H9 (cell line): ENCODE measurements at regions not wholly inside any gene's neighbourhood (a gene's known extent, or its start where the extent isn't known, plus 50 kb on each side); places are given as distances from the start of the nearest gene placed in this dataset.

Experiments used
- DNase-seq: peaks from one replicate; pipeline ENCODE4 v3.0.0-alpha.2; 2017
- H2AFZ ChIP-seq: one replicate; pipeline ENCODE4 v1.6.1; 2013; ENCODE audit warnings: mild to moderate bottlenecking, low read length, control low read depth, moderate library complexity
- H2AK5ac ChIP-seq: 2 replicates; pipeline ENCODE4 v1.6.1; 2013; ENCODE audit warnings: low read length, control low read depth, mixed read lengths; ENCODE audit not compliant: insufficient read length
- H2BK120ac ChIP-seq: one replicate; pipeline ENCODE4 v1.6.1; 2013; ENCODE audit warnings: low read depth, mild to moderate bottlenecking, low read length, control low read depth, inconsistent platforms; ENCODE audit not compliant: poor library complexity, severe bottlenecking
- H2BK12ac ChIP-seq: 2 replicates; pipeline ENCODE4 v1.6.1; 2013; ENCODE audit warnings: low read length, control low read depth, mixed read lengths, low read depth; ENCODE audit not compliant: insufficient read length
- H2BK15ac ChIP-seq: 2 replicates; pipeline ENCODE4 v1.6.1; 2013; ENCODE audit warnings: low read depth, low read length, control low read depth
- H2BK20ac ChIP-seq: one replicate; pipeline ENCODE4 v1.6.1; 2013; ENCODE audit warnings: low read depth, mild to moderate bottlenecking, low read length, control low read depth, inconsistent platforms; ENCODE audit not compliant: poor library complexity, severe bottlenecking
- H2BK5ac ChIP-seq: 2 replicates; pipeline ENCODE4 v1.6.1; 2013; ENCODE audit warnings: low read length, control low read depth, mixed read lengths; ENCODE audit not compliant: insufficient read length
- H3K14ac ChIP-seq: 2 replicates; pipeline ENCODE4 v1.6.1; 2013; ENCODE audit warnings: low read length, control low read depth; ENCODE audit not compliant: insufficient read depth
- H3K18ac ChIP-seq: 2 replicates; pipeline ENCODE4 v1.6.1; 2013; ENCODE audit warnings: low read depth, mild to moderate bottlenecking, mixed read lengths, low read length, control low read depth; ENCODE audit not compliant: insufficient read length
- H3K23ac ChIP-seq: 2 replicates; pipeline ENCODE4 v1.6.1; 2013; ENCODE audit warnings: low read length, control low read depth, mixed read lengths, low read depth; ENCODE audit not compliant: insufficient read length
- H3K23me2 ChIP-seq: 2 replicates; pipeline ENCODE4 v1.6.1; 2013; ENCODE audit warnings: low read depth, mild to moderate bottlenecking, mixed read lengths, low read length, control low read depth; ENCODE audit not compliant: insufficient read length, poor library complexity, severe bottlenecking
- H3K27ac ChIP-seq: 2 replicates; pipeline ENCODE4 v1.5.1; 2013; ENCODE audit warnings: low read length, control low read depth, mixed read lengths, low read depth; ENCODE audit not compliant: insufficient read length
- H3K27me3 ChIP-seq: 2 replicates; pipeline ENCODE4 v1.6.1; 2013; ENCODE audit warnings: low read length, control low read depth, inconsistent platforms; ENCODE audit not compliant: insufficient read depth
- H3K4ac ChIP-seq: 2 replicates; pipeline ENCODE4 v1.6.1; 2013; ENCODE audit warnings: low read depth, mild to moderate bottlenecking, control low read depth, inconsistent platforms, low read length, moderate library complexity
- H3K4me1 ChIP-seq: 2 replicates; pipeline ENCODE4 v1.6.1; 2013; ENCODE audit warnings: low read length, control low read depth, inconsistent platforms; ENCODE audit not compliant: insufficient read depth
- H3K4me2 ChIP-seq: 2 replicates; pipeline ENCODE4 v1.6.1; 2013; ENCODE audit warnings: low read length, control low read depth, mixed read lengths; ENCODE audit not compliant: insufficient read length, insufficient read depth
- H3K56ac ChIP-seq: 2 replicates; pipeline ENCODE4 v1.6.1; 2013; ENCODE audit warnings: low read depth, mild to moderate bottlenecking, mixed read lengths, low read length, control low read depth; ENCODE audit not compliant: insufficient read length
- H3K79me1 ChIP-seq: 2 replicates; pipeline ENCODE4 v1.6.1; 2013; ENCODE audit warnings: low read depth, mild to moderate bottlenecking, moderate library complexity, low read length, control low read depth, inconsistent platforms; ENCODE audit not compliant: insufficient read depth, poor library complexity, severe bottlenecking
- H3K79me2 ChIP-seq: 2 replicates; pipeline ENCODE4 v1.6.1; 2013; ENCODE audit warnings: low read length, control low read depth, inconsistent platforms; ENCODE audit not compliant: insufficient read depth
- H3K9ac ChIP-seq: 2 replicates; pipeline ENCODE4 v1.6.1; 2013; ENCODE audit warnings: low read length, control low read depth, mixed read lengths; ENCODE audit not compliant: insufficient read length; ENCODE audit errors: extremely low read depth
- H3K9me3 ChIP-seq: one replicate; pipeline ENCODE4 v1.6.1; 2013; ENCODE audit warnings: low read depth, low read length, inconsistent platforms; ENCODE audit not compliant: control insufficient read depth
- H3T11ph ChIP-seq: one replicate; pipeline ENCODE4 v1.6.1; 2013; ENCODE audit warnings: mild to moderate bottlenecking, low read length, control low read depth, inconsistent platforms
- H4K20me1 ChIP-seq: one replicate; pipeline ENCODE4 v1.6.1; 2013; ENCODE audit not compliant: control insufficient read depth, insufficient read length, insufficient read depth
- H4K5ac ChIP-seq: 2 replicates; pipeline ENCODE4 v1.6.1; 2013; ENCODE audit warnings: low read depth, mild to moderate bottlenecking, mixed read lengths, low read length, control low read depth; ENCODE audit not compliant: insufficient read length
- H4K8ac ChIP-seq: replicated peaks from 2 replicates; pipeline ENCODE4 v1.6.1; 2013; ENCODE audit warnings: low read length, control low read depth, mixed read lengths, low read depth; ENCODE audit not compliant: insufficient read length
- H4K91ac ChIP-seq: 2 replicates; pipeline ENCODE4 v1.6.1; 2013; ENCODE audit warnings: low read depth, mild to moderate bottlenecking, moderate library complexity, mixed read lengths, low read length, control low read depth; ENCODE audit not compliant: insufficient read length
- H3K27ac Mint-ChIP-seq, 3 experiments: 2 replicates in 2 of 3; 3 replicates in 1 of 3; pipeline ENCODE4 v1.8.0; 2020 to 2021; ENCODE audit warnings: mixed read lengths in 3 of 3, mild to moderate bottlenecking in 1 of 3, moderate library complexity in 1 of 3
- H3K27me3 Mint-ChIP-seq: 2 replicates; pipeline ENCODE4 v1.8.0; 2021; ENCODE audit warnings: low read depth, mild to moderate bottlenecking, moderate library complexity, mixed read lengths
- H3K36me3 Mint-ChIP-seq, 3 experiments: 2 replicates in 2 of 3; 3 replicates in 1 of 3; pipeline ENCODE4 v1.8.0; 2020 to 2021; ENCODE audit warnings: low read depth in 3 of 3, mixed read lengths in 3 of 3; ENCODE audit not compliant: insufficient read depth in 1 of 3
- H3K4me1 Mint-ChIP-seq, 2 experiments: 2 replicates each; pipeline ENCODE4 v1.8.0; 2020; ENCODE audit warnings: mixed read lengths in 2 of 2
- H3K4me3 Mint-ChIP-seq, 2 experiments: 2 replicates in 1 of 2; 3 replicates in 1 of 2; pipeline ENCODE4 v1.8.0; 2020 to 2021; ENCODE audit warnings: mild to moderate bottlenecking in 2 of 2, mixed read lengths in 2 of 2, moderate library complexity in 1 of 2
- H3K9me3 Mint-ChIP-seq, 2 experiments: 2 replicates in 1 of 2; 3 replicates in 1 of 2; pipeline ENCODE4 v1.8.0; 2020; ENCODE audit warnings: mild to moderate bottlenecking in 2 of 2, mixed read lengths in 2 of 2, moderate library complexity in 1 of 2
- CTCF ChIP-seq: fragments of 200-600 bp; sonication (generic); conservative IDR thresholded peaks from 3 replicates; pipeline ENCODE4 v1.8.0; 2021; ENCODE audit warnings: antibody characterized with exemption, mild to moderate bottlenecking
- WGBS: extraction: QIAGEN DNeasy Blood & Tissue Kit; methylation state at CpG from one replicate; pipeline ENCODE4 v1.1.7; 2013; ENCODE audit warnings: missing lambda C conversion rate, low lambda C conversion rate, mixed read lengths; ENCODE audit not compliant: insufficient read length; ENCODE audit errors: extremely low coverage; 5-methylcytosine and 5-hydroxymethylcytosine counted together

- Histone ChIP-seq H3K14ac (no peak overlapping the region), H3K79me1 (no peaks in the 10 kb centered on the region), H4K20me1 (no peaks in the 10 kb centered on the region), H3K79me2 (no peaks in the 10 kb centered on the region), H2BK20ac (no peak overlapping the region), H3K27ac (no peak overlapping the region), H2AK5ac (no peak overlapping the region), H4K91ac (no peak overlapping the region), H2BK120ac (no peak overlapping the region), H3K27me3 (no peaks in the 10 kb centered on the region), H3K4me2 (no peak overlapping the region), H3K9me3 (peaks cover 24% of the 10 kb centered on the region), H2BK12ac (no peak overlapping the region), H3T11ph (no peak overlapping the region), H3K9ac (no peak overlapping the region), H2BK5ac (no peak overlapping the region), H3K23me2 (no peaks in the 10 kb centered on the region), H3K23ac (no peak overlapping the region), H3K18ac (no peak overlapping the region), H2AFZ (no peak overlapping the region), H3K4ac (no peak overlapping the region), H4K8ac (no peak overlapping the region), H3K4me1 (no peaks in the 10 kb centered on the region), H2BK15ac (no peak overlapping the region), H3K56ac (no peak overlapping the region), H4K5ac (no peak overlapping the region)
- H3K4me3 Mint-ChIP-seq: no peak overlapping the region
- peaks cover 6% of the 10 kb centered on the region for H3K27me3 Mint-ChIP-seq
- no peak for TF ChIP-seq CTCF
- no peaks in the 10 kb centered on the region for H3K9me3 Mint-ChIP-seq
- 100% methylated on average over 4 of the region's 4 CpGs for WGBS
- no peak for DNase-seq
- H3K27ac Mint-ChIP-seq: no peak overlapping the region
- H3K4me1 Mint-ChIP-seq: peaks cover 6 to 7% of the 10 kb centered on the region in 2 experiments
- no peaks in the 10 kb centered on the region for H3K36me3 Mint-ChIP-seq
Observed at GRCh38 chr2:239868556-239869181, 156.5 kb downstream of the NDUFA10 start.
